Daoy (cell line): ENCODE measurements at regions not wholly inside any gene's neighbourhood (a gene's known extent, or its start where the extent isn't known, plus 50 kb on each side); places are given as distances from the start of the nearest gene placed in this dataset.
"Not testable (repeated sequence)": the region's sequence is repeated elsewhere in the genome, so short reads cannot be mapped to it uniquely, and the experiment has no call there.

Experiments used
- DNase-seq: peaks from one replicate; pipeline ENCODE4 v3.0.0-alpha.2; 2015; ENCODE audit warnings: low read depth

DNA sequence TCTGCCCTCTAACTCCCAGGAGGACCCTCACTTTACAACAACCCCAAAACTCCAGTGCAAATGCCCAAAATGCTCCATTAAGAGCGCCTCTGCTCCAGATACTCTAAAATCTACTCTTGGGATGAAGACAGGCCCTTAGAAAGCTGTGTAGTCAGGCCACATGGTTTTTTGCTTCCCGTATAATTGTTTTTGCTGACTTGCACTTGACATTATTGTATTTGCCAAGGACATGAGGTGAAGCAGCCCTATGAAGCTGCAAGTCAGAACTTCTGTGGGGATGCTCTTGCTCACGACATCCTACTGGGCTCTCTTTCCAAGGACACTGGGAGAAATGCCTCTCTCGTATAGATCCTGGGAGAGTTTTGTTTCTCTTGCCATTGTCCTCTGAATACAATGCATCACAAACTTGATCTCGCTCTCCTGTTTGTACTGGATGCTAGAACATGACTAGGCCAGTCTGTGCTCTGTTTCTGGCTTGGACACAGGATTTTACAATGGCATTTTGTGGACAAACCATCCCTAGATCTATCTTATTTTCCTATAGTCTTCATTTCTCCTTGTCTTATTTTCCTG, 177.2 kb upstream of the DTNBP1 start:
- no peak for DNase-seq

DNA sequence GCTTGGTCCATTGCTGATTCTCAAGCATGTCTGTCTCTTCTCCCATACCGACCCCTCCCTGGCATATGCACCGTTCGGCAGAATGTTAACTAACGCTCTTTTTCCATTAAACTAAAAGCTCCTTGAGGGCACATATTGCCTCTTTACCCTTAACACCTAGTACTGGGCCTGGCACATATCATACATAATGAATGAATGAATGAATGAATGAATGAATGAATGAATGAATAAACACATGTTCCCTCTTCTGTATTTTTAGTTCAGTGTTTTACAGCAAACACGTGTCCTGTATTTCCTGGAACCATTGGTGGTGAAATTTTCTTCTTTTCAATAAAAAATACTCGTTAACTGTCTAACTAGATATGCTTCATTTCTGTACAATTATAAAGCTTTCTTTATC, 174.4 kb upstream of the DTNBP1 start:
- DNase-seq, result no peak

GRCh38 chr6:15832841-15833240, 170.0 kb upstream of the DTNBP1 start:
- no peak for DNase-seq

- DNase-seq, result no peak
Measured at GRCh38 chr6:15829156-15829555, 166.3 kb upstream of the DTNBP1 start.

DNA sequence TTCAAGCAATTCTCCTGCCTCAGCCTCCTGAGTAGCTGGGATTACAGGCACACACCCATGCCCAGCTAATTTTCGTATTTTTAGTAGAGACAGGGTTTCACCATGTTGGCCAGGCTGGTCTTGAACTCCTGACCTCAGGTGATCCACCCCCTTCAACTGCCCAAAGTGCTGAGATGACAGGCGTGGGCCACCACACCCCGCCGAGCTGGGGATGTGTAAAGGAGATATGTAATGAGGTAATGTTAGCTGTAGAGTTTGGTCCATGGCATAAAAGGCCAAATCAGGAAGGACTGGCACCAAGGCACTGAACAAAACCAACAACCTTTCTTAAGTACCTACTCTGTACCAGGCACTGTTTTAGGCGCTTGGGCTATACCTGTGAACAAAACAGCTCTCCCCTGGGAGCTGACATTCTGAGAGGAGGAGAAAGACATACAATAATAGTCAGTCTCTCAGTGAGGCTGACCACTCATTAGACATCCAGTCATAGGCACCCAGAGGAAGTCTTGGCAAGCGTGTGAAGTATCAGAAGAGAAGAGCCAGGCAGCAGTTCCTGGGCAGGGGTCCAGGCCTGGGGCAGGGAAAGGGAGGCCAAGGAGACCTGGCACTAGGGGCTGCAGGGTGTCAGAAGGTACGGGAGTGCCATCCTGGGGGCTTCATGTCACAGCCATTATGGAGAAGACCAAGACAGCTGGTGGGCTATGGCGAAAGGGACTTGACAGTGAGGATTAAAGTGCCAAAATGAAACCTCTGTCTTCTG, 164.8 kb upstream of the DTNBP1 start:
- DNase-seq, result no peak

GRCh38 chr6:15826814-15827318, 164.0 kb upstream of the DTNBP1 start:
- no peak for DNase-seq

- DNase-seq, result no peak
Measured at GRCh38 chr6:15825332-15825930, 162.6 kb upstream of the DTNBP1 start.

- DNase-seq, result no peak
Measured at GRCh38 chr6:15824811-15825210, 162.0 kb upstream of the DTNBP1 start.

DNA sequence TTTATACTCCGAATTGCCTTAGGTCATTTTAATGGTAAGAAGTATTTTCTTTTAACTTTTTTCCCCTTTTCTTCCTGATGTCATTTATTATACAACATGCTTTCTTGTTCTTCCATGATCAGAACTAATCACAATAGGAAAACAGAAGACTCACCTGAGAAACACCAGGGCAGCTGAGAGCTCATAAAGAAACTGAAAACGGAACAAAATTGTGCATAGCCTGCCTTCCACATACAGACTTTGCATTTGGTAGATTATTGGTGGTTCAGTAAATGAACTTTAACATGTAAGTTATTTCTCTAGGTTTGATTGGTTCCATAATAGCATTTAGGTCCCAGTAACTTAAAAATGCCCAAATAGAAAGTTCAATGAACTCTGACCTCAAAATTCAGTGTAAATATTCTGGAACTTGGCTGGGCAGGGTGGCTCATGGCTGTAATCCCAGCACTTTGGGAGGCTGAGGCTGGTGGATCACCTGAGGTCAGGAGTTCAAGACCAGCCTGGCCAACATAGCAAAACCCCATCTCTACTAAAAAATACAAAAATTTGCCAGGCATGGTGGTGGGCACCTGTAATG, 161.1 kb upstream of the DTNBP1 start:
- no peak for DNase-seq

- no peak for DNase-seq
Measured at GRCh38 chr6:15822835-15823234, 160.0 kb upstream of the DTNBP1 start.

DNA sequence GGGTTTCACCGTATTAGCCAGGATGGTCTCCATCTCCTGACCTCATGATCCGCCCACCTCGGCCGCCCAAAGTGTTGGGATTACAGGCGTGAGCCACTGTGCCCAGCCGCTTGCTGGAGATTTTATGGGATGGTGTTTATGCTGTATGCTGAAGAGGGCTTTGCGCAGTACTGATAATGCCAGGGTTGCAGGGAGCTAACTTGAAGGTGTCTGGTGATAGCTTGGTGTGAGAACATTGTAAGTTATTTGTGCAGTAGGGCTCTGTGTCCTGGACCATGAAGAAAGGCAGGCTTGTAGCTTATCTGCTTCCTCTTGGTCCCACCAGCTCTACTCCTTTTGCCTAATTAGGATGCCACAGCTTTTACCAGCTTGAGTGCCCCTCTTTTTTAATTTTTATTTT, 157.0 kb upstream of the DTNBP1 start:
- DNase-seq, result no peak

GRCh38 chr6:15819226-15819625, 156.4 kb upstream of the DTNBP1 start:
- DNase-seq, result no peak

- no peak for DNase-seq
Measured at GRCh38 chr6:15818491-15818890, 155.7 kb upstream of the DTNBP1 start.

DNA sequence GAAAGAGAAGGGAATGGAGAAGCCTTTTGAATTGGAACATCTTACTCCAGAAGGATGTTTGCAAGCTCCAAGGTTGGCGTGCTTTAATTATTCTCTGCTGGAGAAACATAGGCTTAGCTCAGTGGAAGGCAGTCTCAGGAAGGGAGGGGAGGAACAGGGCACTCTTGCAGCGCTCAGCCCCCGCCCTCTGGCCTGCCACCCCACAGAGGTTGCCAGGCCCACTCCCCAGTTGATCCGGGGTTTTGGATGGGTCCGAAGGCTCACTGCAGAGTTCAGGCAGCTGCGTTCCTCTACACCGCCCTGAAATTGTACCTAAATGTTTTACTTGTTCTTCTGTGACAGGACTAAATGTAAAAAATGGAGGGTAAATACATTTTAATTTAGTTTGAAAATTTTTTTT, 155.2 kb upstream of the DTNBP1 start:
- DNase-seq, result no peak

- DNase-seq, result no peak
Measured at GRCh38 chr6:15817100-15817499, 154.3 kb upstream of the DTNBP1 start.

DNA sequence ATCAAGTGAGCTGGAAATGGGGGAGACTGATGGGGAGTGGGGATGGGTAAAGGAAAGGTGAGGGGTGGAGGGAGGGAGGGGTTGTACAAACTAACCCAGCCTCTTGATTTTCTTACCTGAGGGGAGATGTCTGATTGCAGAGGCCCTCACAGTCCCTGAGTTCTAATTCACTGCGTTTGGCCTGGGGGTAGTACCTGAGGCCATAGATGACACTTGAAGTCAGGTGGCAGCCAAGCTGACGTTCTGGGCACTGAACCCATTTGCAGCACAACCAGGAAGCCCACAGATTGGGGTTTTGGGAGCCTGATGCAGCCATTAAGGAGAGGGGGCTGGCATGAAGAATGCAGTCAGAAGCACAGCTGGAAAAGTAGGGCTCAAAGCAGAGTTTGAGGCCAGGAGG, 153.8 kb upstream of the DTNBP1 start:
- DNase-seq, result no peak

DNA sequence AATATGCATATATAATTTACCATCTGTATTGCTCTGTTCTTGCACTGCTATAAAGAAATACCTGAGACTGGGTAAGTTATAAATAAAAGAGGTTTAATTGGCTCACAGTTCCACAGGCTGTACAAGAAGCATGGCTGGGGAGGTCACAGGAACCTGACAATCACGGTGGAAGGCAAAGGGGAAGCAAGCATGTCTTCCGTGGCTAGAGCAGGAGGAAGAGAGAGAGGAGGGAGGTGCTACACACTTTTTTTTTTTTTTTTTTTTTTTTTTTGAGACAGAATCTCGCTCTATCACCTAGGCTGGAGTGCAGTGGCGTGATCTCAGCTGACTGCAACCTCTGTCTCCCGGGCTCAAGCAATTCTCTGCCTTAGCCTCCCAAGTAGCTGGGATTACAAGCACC, 150.9 kb upstream of the DTNBP1 start:
- not testable (repeated sequence) for DNase-seq

DNA sequence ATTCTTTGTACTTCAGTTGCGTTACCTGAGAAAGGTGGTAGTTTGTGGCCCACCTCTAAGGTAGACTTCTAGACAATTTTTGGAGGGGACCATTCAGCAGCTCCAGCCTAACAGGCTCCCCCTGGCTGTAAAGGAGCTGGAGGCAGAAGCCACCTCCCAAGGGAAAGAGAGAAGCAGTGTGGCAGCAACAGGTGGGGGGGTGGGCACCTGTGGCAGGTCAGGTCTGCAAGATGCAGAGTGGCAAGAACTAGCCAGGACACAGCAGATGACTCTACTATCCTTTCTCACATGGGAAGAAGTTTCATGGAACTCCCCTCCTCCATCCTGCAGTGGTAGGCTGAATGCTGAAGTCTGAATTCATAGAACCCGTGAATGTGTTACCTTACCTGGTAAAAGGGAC, 148.3 kb upstream of the DTNBP1 start:
- no peak for DNase-seq

DNA sequence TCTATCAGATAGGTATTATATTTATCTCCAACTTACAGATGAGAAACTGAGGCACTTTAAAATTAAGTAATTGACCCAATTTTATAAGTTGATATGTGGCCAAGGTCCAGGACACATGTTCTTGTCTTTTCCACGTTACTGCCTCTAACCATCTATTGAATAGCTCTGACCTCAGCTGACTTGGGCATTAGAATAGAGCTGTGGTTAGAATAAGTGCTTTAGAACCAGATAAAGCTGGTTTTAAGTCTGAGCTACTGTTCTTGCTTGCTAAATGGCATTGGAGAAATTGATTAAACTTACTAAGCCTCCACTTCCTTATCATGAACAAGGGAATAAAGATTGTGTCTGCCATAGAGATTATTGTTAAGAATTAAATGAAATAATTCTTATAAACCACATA, 147.8 kb upstream of the DTNBP1 start:
- no peak for DNase-seq

- no peak for DNase-seq
Measured at GRCh38 chr6:15809367-15809766, 146.5 kb upstream of the DTNBP1 start.

GRCh38 chr6:15804164-15805154, 141.6 kb upstream of the DTNBP1 start:
- no peak for DNase-seq

GRCh38 chr6:15802466-15802865, 139.6 kb upstream of the DTNBP1 start:
- DNase-seq, result no peak
